ENCODE measurements at regions not wholly inside any gene's neighbourhood (a gene's known extent, or its start where the extent isn't known, plus 50 kb on each side); places are given as distances from the start of the nearest gene placed in this dataset.

- no peak overlapping the region for H2BK12ac ChIP-seq (ENCODE audit: low read depth, low read length)
- no peak for FAIRE-seq
- no peak overlapping the region for H3K4me2 ChIP-seq (ENCODE audit: insufficient read depth in 1 of 2, low read depth in 2 of 2, low read length in 2 of 2)
- H3K4me3 ChIP-seq (ENCODE audit: extremely low read depth in 1 of 4, insufficient read depth in 2 of 4, low read depth in 3 of 4, low read length in 4 of 4) = no peak overlapping the region
- H4K20me1 ChIP-seq (replicated peaks in 1 of 2; ENCODE audit: control insufficient read depth in 1 of 2, insufficient read depth in 2 of 2, low read length in 2 of 2) = no peaks in the 10 kb centered on the region
- no peaks in the 10 kb centered on the region for H3K9me3 ChIP-seq (ENCODE audit: insufficient read depth in 2 of 2, low read depth in 1 of 2, low read length in 1 of 2)
- ChIA-PET CTCF (ENCODE audit: partially characterized antibody) (interaction anchor here (1.9 kb wide), 1 partner anchor 14 kb away, joined by 7 read pairs; no protein-coding TSS in a partner anchor), POLR2A (ENCODE audit: partially characterized antibody) (no interaction called here)
- H4K5ac ChIP-seq (ENCODE audit: insufficient read length, low read depth, low read length) = no peak overlapping the region
- H3K56ac ChIP-seq (replicated peaks; ENCODE audit: insufficient read length, low read depth, low read length) = no peak overlapping the region
- H2BK120ac ChIP-seq (replicated peaks; ENCODE audit: low read depth, low read length) = no peak overlapping the region
- no peak for DNase-seq (ENCODE audit: low read depth in 1 of 2, low spot score in 2 of 2)
- no peaks in the 10 kb centered on the region for H3K79me1 ChIP-seq (ENCODE audit: low read depth, low read length)
- H3K23ac ChIP-seq (ENCODE audit: insufficient read length) = no peak overlapping the region
- H3K79me2 ChIP-seq (ENCODE audit: control insufficient read depth in 1 of 2, insufficient read depth in 2 of 2, low read length in 2 of 2) = no peaks in the 10 kb centered on the region
- no peak overlapping the region for H3K4ac ChIP-seq (replicated peaks; ENCODE audit: insufficient read length, low read depth, low read length)
- H2AFZ ChIP-seq (ENCODE audit: low read length) = no peak overlapping the region
- no peak overlapping the region for H2AK5ac ChIP-seq (ENCODE audit: low read depth, low read length)
- TF ChIP-seq EP300 (IDR thresholded peaks at IDR 0.05; ENCODE audit: borderline replicate concordance in 1 of 2, low read depth in 2 of 2, low read length in 2 of 2) = no peak
- no peak for TF ChIP-seq JUND (IDR thresholded peaks at IDR 0.05; ENCODE audit: low read length)
- no peak for TF ChIP-seq SAP30 (IDR thresholded peaks at IDR 0.05; ENCODE audit: insufficient read depth, insufficient replicate concordance, low read length)
- no peak for TF ChIP-seq NANOG (IDR thresholded peaks at IDR 0.05; ENCODE audit: insufficient read depth, low read depth, low read length, poor library complexity, severe bottlenecking)
- TF ChIP-seq GABPA (IDR thresholded peaks at IDR 0.05; ENCODE audit: borderline replicate concordance, insufficient read depth, low read length) = no peak
- no peak overlapping the region for H3K18ac ChIP-seq (ENCODE audit: extremely low read depth, low read length)
- H3K4me1 ChIP-seq (replicated peaks in 1 of 4; ENCODE audit: control insufficient read depth in 3 of 4, insufficient read depth in 4 of 4, low read length in 3 of 4) = no peaks in the 10 kb centered on the region
- H4K8ac ChIP-seq (ENCODE audit: extremely low read depth, insufficient read depth, low read length) = no peak overlapping the region
- no peak overlapping the region for H4K91ac ChIP-seq (replicated peaks; ENCODE audit: insufficient read length, low read length)
- no peak overlapping the region for H3K9ac ChIP-seq (replicated peaks in 1 of 4; ENCODE audit: extremely low read depth in 1 of 4, low read depth in 3 of 4, low read length in 3 of 4)
- WGBS, 2 experiments (ENCODE audit: extremely low coverage in 1 of 2, insufficient coverage in 1 of 2, insufficient read length in 1 of 2, insufficient replicate concordance in 2 of 2, low coverage in 1 of 2, low lambda C conversion rate in 2 of 2, missing lambda C conversion rate in 1 of 2) = 91% methylated on average over 2 of the region's 2 CpGs; no CpG with 5 or more reads in 1 of the 2 experiments
- H3K14ac ChIP-seq (ENCODE audit: insufficient read length) = no peak overlapping the region
- no peaks in the 10 kb centered on the region for H3K27me3 ChIP-seq (replicated peaks in 1 of 4; ENCODE audit: control insufficient read depth in 3 of 4, extremely low read depth in 1 of 4, insufficient read depth in 3 of 4, low read length in 3 of 4)
- no peak overlapping the region for H2BK15ac ChIP-seq (ENCODE audit: low read length)
- no peak overlapping the region for H3K27ac ChIP-seq (ENCODE audit: low read depth, low read length)
- no peaks in the 10 kb centered on the region for H3K23me2 ChIP-seq (ENCODE audit: low read depth, low read length)
- H2BK20ac ChIP-seq (ENCODE audit: low read length) = no peak overlapping the region
- H3K36me3 ChIP-seq (ENCODE audit: control insufficient read depth in 2 of 4, insufficient read depth in 4 of 4, low read length in 3 of 4) = no peaks in the 10 kb centered on the region
- H2BK5ac ChIP-seq (ENCODE audit: low read depth, low read length) = no peak overlapping the region
Measured at GRCh38 chr14:54147282-54147681, 190.7 kb upstream of the BMP4 start.
